ENCODE measurements at regions not wholly inside any gene's neighbourhood (a gene's known extent, or its start where the extent isn't known, plus 50 kb on each side); places are given as distances from the start of the nearest gene placed in this dataset.

DNA sequence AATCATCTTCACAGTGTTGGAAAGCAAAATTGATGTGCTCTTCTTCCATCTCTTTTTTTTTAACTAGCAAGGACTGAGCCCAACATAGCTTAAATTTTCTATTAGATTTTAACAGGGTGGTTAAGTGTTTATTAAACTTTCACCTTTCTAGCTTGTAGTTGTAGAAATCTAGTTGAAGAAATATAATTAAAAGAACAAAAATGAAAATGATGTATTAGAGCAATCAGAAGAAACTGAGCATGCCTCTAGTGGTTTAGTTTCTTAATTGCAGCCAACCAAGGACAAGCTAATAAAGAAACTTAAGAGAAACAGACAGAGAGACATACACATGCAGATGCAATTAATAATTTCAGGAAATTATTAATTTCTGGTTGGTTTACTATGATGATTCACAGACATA is 673.0 kb upstream of the LMO3 start:
- Mint-ChIP-seq H3K27me3 (ENCODE audit: insufficient read depth) (no peaks in the 10 kb centered on the region), H3K4me1 (no peaks in the 10 kb centered on the region), H3K27ac (no peak overlapping the region), H3K4me3 (no peak overlapping the region), H3K36me3 (ENCODE audit: low read depth) (peaks cover 20% of the 10 kb centered on the region), H3K9me3 (peaks cover 31% of the 10 kb centered on the region)
- H3K9ac ChIP-seq (ENCODE audit: extremely low read depth, low read length, poor library complexity, severe bottlenecking), result no peak overlapping the region
- no peaks in the 10 kb centered on the region for H3K4me1 ChIP-seq (ENCODE audit: control insufficient read depth, insufficient read depth, low read length)
- H3K36me3 ChIP-seq (ENCODE audit: control insufficient read depth, insufficient read depth, low read length), result no peaks in the 10 kb centered on the region
- no peak overlapping the region for H3K27ac ChIP-seq (ENCODE audit: low read depth, low read length)
- H3K9me3 ChIP-seq (ENCODE audit: control insufficient read depth, low read length), result peaks cover 35% of the 10 kb centered on the region
- no peak overlapping the region for H3K4me3 ChIP-seq (ENCODE audit: low read length)
- no peaks in the 10 kb centered on the region for H3K27me3 ChIP-seq (ENCODE audit: control insufficient read depth, insufficient read depth, low read length, poor library complexity, severe bottlenecking)
- DNase-seq, result no peak
- TF ChIP-seq, protein P1, sequence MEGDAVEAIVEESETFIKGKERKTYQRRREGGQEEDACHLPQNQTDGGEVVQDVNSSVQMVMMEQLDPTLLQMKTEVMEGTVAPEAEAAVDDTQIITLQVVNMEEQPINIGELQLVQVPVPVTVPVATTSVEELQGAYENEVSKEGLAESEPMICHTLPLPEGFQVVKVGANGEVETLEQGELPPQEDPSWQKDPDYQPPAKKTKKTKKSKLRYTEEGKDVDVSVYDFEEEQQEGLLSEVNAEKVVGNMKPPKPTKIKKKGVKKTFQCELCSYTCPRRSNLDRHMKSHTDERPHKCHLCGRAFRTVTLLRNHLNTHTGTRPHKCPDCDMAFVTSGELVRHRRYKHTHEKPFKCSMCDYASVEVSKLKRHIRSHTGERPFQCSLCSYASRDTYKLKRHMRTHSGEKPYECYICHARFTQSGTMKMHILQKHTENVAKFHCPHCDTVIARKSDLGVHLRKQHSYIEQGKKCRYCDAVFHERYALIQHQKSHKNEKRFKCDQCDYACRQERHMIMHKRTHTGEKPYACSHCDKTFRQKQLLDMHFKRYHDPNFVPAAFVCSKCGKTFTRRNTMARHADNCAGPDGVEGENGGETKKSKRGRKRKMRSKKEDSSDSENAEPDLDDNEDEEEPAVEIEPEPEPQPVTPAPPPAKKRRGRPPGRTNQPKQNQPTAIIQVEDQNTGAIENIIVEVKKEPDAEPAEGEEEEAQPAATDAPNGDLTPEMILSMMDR (conservative IDR thresholded peaks at IDR 0.05), result peak; percentile 91

DNA sequence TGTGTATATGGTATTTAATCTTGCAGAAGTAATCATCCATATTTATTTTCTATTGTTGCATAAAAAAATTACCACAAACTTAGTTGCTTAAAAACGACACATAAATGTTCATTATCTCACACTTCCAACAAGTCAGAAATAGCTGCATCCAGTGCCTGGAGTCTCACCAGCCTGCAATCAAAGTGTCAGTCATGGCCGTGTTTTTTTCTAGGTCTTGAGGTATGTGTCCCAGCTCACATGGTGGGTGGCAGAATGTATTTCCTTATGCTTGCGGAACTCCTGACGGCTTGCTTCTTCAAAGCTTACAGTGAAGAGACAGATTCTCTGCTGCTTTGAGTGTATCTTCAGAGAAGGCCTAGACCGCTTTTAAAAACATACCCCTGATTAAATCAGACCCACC is 670.2 kb upstream of the LMO3 start:
- Mint-ChIP-seq H3K4me3 (no peak overlapping the region), H3K9me3 (peaks cover 5% of the 10 kb centered on the region), H3K36me3 (ENCODE audit: low read depth) (peaks cover 2% of the 10 kb centered on the region), H3K27me3 (ENCODE audit: insufficient read depth) (no peaks in the 10 kb centered on the region), H3K4me1 (peaks cover 3% of the 10 kb centered on the region), H3K27ac (no peak overlapping the region)
- DNase-seq, result no peak
- TF ChIP-seq, protein P1 (conservative IDR thresholded peaks at IDR 0.05), result no peak
- Histone ChIP-seq H3K4me3 (ENCODE audit: low read length) (no peak overlapping the region), H3K27ac (ENCODE audit: low read depth, low read length) (no peak overlapping the region), H3K27me3 (ENCODE audit: control insufficient read depth, insufficient read depth, low read length, poor library complexity, severe bottlenecking) (no peaks in the 10 kb centered on the region), H3K9me3 (ENCODE audit: control insufficient read depth, low read length) (peaks cover 7% of the 10 kb centered on the region), H3K36me3 (ENCODE audit: control insufficient read depth, insufficient read depth, low read length) (no peaks in the 10 kb centered on the region), H3K9ac (ENCODE audit: extremely low read depth, low read length, poor library complexity, severe bottlenecking) (no peak overlapping the region), H3K4me1 (ENCODE audit: control insufficient read depth, insufficient read depth, low read length) (no peaks in the 10 kb centered on the region)
- 92% methylated on average over 3 to 4 of the region's 5 CpGs for WGBS, 2 experiments (ENCODE audit: insufficient coverage in 1 of 2, insufficient read length in 1 of 2)

DNA sequence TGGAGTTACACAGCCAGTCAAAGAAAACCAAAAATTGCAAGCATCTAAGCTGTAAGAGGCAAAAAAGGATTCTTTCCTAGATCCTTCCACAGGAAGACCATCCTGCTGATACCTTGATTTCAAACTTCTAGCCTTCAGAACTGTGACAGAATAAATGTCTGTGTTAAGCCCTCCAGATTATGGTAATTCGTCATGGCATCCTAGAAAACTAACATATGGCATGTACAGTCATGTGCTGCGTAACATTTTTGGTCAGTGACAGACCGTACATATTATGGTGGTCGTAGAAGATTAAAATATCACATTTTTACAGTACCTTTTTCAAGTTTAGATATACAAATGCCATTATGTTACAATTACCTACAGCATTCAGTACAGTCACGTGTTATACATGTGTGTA is 660.9 kb upstream of the LMO3 start:
- H3K4me1 Mint-ChIP-seq, result no peaks in the 10 kb centered on the region

More for the DNA sequence above, 660.9 kb upstream of the LMO3 start:
- no peaks in the 10 kb centered on the region for H3K36me3 Mint-ChIP-seq (ENCODE audit: low read depth)
- no peaks in the 10 kb centered on the region for H3K9me3 Mint-ChIP-seq
- no peaks in the 10 kb centered on the region for H3K9me3 ChIP-seq (ENCODE audit: control insufficient read depth, low read length)
- no peak overlapping the region for H3K27ac ChIP-seq (ENCODE audit: low read depth, low read length)
- H3K9ac ChIP-seq (ENCODE audit: extremely low read depth, low read length, poor library complexity, severe bottlenecking), result no peak overlapping the region
- no peaks in the 10 kb centered on the region for H3K27me3 Mint-ChIP-seq (ENCODE audit: insufficient read depth)
- no peaks in the 10 kb centered on the region for H3K27me3 ChIP-seq (ENCODE audit: control insufficient read depth, insufficient read depth, low read length, poor library complexity, severe bottlenecking)
- no peaks in the 10 kb centered on the region for H3K36me3 ChIP-seq (ENCODE audit: control insufficient read depth, insufficient read depth, low read length)
- no peak for DNase-seq
- no peak overlapping the region for H3K4me3 Mint-ChIP-seq
- no peak overlapping the region for H3K27ac Mint-ChIP-seq
- H3K4me1 ChIP-seq (ENCODE audit: control insufficient read depth, insufficient read depth, low read length), result no peaks in the 10 kb centered on the region
- TF ChIP-seq, protein P1 (conservative IDR thresholded peaks at IDR 0.05), result no peak
- 89 to 100% methylated on average over 1 to 4 of the region's 5 CpGs for WGBS, 2 experiments (ENCODE audit: insufficient coverage in 1 of 2, insufficient read length in 1 of 2)
- no peak overlapping the region for H3K4me3 ChIP-seq (ENCODE audit: low read length)

Measured in endodermal cell (in vitro differentiated cells).